HG03139 (cell line): ENCODE measurements at regions not wholly inside any gene's neighbourhood (a gene's known extent, or its start where the extent isn't known, plus 50 kb on each side); places are given as distances from the start of the nearest gene placed in this dataset.

Experiments used
- ATAC-seq: cut with Tn5 transposase; IDR thresholded peaks from one replicate; pipeline ENCODE4 v1.9.1; 2021; ENCODE audit not compliant: unreplicated experiment

GRCh38 chr13:99053636-99054233 lies 75.9 kb upstream of the DOCK9 start:
- no peak for ATAC-seq

DNA sequence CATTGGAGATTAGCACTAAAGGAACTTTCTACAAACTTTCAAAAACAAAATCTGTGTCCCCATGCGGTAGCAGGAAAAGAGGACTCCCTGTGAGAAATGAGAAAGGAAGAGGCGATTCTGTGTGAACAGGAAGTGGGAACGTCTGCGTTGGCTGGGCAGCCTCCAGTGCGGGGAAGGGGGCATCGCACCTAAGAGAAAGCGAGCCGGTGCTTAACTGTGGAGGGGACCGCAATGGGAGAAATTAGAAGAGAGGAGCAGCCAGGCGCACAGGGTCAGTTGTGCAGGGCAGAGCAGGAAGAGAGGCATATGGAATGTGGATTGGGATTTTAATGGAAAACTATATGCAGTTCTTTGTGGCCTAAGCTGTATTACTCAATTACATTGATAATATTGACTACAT lies 77.4 kb upstream of the DOCK9 start:
- no peak for ATAC-seq

- no peak for ATAC-seq
These were observed 77.9 kb upstream of the DOCK9 start for GRCh38 chr13:99055735-99056134.

- ATAC-seq: no peak
These were observed 78.6 kb upstream of the DOCK9 start for GRCh38 chr13:99056381-99057014.

DNA sequence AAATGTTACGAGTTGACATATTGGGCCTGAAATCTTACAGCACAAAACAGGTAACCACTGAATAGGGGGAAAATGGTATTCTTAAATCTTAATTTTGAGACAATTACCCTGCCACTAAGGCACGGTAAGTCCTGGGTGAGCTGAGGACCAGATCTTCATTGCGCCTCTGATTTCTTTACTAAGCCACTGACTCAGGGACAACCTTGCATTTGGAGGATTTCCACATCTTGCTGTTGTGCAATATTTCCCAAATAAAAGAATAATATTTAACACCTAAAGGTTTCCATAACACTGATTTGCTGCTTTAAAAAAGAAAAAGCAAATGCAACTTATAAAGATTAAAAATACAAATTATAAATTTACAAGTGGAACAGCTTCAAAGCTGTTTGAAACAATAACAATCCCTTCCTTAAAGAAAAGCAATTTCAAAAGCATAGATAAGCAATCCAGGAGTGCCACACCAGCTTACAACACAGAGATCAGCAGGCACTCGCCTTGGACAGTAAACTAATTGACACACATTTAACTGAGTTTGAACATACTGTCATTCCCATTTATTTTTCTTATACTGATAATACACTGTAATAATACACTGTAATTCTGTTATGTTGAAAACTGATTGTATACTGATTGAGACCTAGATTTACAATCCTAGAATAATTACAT lies 79.6 kb upstream of the DOCK9 start:
- ATAC-seq: no peak

- no peak for ATAC-seq
These were observed 80.9 kb upstream of the DOCK9 start for GRCh38 chr13:99058527-99059495.

DNA sequence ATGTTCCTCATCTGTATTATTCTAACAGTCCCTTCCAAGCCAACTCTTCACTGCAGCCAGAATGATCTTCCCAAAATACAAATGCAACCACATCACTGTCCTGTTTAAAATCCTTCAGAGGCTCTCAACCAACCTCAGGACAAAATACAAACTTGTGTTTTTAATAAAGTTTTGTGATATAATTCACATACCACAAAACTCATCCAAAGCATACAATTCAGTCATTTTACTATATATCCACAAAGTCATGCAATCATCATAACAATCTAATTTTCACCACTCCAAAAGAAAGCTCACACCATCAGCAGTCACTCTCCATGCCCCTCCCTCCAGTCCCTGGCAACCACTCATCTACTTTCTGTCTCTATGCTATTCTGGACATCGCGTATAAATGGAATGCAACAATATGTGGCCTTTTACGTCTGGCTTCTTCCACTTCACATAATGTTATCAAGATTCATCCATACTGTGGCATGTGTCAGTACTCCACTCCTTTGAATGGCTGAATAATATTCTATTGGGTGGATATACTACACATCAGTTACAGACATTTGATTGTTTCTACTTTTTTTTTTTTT lies 81.7 kb upstream of the DOCK9 start:
- no peak for ATAC-seq

DNA sequence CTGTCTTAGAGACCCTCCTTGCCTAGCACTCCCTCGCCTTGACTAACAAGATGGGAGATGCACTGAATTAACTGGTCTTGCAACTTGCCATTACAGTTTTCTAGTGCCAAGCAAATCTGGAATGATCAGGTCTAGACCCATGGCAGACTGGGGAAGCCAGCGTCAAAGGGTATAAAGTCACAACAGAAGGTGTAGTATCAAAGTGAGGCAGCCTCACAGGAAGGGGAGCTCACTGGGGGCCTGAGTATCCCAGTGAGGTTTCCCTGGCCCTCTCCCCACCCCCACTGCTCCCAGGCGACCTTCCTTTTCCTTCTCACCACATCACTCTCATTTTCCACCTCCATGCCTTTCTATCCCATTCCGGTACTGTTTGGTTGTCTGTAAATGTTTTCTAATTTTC lies 83.5 kb upstream of the DOCK9 start:
- no peak for ATAC-seq

DNA sequence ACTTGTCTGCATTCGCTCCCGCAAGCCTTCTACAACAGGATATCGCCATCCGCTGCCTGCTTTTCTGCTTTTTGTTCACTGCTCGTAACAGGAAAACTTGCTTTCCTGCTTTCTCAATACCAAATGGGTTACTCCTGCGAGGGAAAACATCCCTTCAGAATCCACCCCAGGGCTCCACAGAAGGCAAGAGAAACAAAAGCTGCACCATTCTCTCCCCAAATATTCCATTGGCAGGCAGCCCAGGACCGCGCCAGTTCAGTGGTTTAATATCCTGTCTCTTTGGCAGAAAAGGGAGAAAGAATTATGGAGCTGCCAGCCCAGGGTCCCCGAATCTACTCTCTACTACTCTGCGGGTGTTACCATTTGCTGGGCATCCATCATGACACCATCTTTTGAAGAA lies 84.7 kb upstream of the DOCK9 start:
- ATAC-seq: no peak

GRCh38 chr13:99063178-99063577 lies 85.3 kb upstream of the DOCK9 start:
- no peak for ATAC-seq

- ATAC-seq: no peak
These were observed 86.1 kb upstream of the DOCK9 start for GRCh38 chr13:99063952-99064351.

- no peak for ATAC-seq
These were observed 86.9 kb upstream of the DOCK9 start for GRCh38 chr13:99064624-99065234.

DNA sequence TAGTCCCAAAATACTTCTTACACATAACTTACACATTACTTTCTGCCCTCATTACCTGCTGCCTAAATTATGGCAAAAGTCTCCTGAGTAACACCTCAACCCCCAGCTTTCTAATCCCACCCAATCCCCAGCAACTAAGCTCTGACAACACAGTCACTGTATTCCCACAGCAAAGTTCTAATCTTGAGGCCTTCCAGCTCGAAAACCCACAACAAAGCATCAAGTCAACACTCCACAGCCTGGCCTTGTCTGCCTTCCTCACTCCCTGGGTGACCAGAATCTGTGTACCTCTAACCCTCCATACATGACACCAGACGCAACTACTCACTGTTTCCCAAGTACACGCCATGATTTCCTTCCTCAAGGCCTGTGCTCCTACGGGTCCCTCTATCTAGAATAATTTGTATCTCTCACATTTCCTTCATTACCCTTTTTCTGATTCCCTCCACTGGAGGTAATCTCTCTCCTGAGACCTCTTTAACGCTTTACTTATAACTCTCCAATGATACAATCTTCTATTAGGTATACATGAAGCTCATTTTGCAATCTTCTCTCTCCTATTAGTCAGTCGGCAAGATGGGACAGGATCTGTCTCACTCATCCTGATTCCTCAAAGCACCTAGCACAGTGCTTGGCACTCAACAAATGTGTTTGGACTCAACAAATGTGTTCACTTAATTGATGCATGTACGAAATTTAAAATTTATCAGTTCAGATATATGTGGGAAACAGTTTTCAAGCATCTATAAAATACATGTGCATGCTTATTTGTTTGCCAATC lies 87.6 kb upstream of the DOCK9 start:
- no peak for ATAC-seq

GRCh38 chr13:99066219-99066618 lies 88.4 kb upstream of the DOCK9 start:
- no peak for ATAC-seq

GRCh38 chr13:99067159-99067985 lies 89.5 kb upstream of the DOCK9 start:
- ATAC-seq: no peak

GRCh38 chr13:99071211-99071610 lies 93.3 kb upstream of the DOCK9 start:
- no peak for ATAC-seq

DNA sequence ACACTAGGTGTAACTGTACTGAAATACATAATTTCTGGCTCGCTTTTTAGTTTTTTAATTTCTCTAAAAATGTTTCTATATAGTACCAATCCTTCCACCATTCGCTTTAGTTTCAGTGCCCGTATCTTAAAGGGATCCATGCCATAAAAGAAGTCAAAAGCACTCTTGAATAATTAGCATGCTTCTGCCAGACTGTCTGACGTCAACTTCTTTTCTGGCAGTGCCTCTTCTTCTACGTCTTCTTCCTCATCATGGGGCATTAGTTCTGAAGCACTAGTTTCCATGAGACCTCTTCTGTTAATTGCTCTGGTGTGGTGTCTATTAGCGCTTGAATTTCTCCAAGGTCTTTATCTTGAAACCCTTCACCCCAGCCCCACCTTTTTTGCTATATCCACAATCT lies 93.8 kb upstream of the DOCK9 start:
- ATAC-seq: no peak

GRCh38 chr13:99072356-99072755 lies 94.5 kb upstream of the DOCK9 start:
- ATAC-seq: no peak

DNA sequence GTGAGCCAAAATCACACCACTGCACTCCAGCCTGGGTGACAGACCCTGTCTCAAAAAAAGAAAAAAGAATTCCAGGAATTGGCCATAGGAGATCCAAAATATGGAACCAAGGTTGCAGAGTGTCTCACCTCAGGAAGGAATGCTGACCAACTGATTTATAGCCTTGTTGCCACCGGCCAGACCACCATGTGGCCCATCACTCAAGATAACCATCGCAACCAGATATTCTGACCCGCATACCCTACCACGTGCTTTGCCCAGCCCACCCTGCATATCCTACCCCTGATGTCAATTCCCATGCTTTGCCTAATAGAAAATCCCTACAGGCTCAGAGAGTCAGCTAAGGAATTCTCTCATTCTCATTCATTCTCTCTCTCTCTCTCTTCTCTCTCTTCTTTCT lies 95.1 kb upstream of the DOCK9 start:
- no peak for ATAC-seq
